GM23338 (cell line): ENCODE measurements at regions not wholly inside any gene's neighbourhood (a gene's known extent, or its start where the extent isn't known, plus 50 kb on each side); places are given as distances from the start of the nearest gene placed in this dataset.

ENCODE experiments used
- ATAC-seq: fragments of 200-7000 bp; cut with Tn5 transposase; 3 replicates; pipeline ENCODE4 v1.9.1; 2020
- DNase-seq: peaks from one replicate; pipeline ENCODE4 v3.0.0-alpha.2; 2015; ENCODE audit warnings: low spot score
- H2AFZ ChIP-seq: fragments of 200-600 bp; sonication (generic); 2 replicates; pipeline ENCODE4 v1.8.0; 2016; ENCODE audit warnings: antibody characterized with exemption, mild to moderate bottlenecking, moderate library complexity
- H3F3A ChIP-seq: fragments of 200-600 bp; sonication (generic); replicated peaks from 2 replicates; pipeline ENCODE4 v1.8.0; 2017; ENCODE audit warnings: antibody characterized with exemption, mixed run types, low read depth
- H3K27ac ChIP-seq: fragments of 200-600 bp; sonication (generic); 2 replicates; pipeline ENCODE4 v1.6.1; 2016; ENCODE audit warnings: low read depth
- H3K27me3 ChIP-seq: fragments of 200-600 bp; sonication (generic); 2 replicates; pipeline ENCODE4 v1.8.0; 2016; ENCODE audit warnings: mild to moderate bottlenecking, mixed run types, moderate library complexity; ENCODE audit not compliant: insufficient read depth
- H3K36me3 ChIP-seq: fragments of 200-600 bp; sonication (generic); 2 replicates; pipeline ENCODE4 v1.8.0; 2016; ENCODE audit warnings: mild to moderate bottlenecking; ENCODE audit not compliant: insufficient read depth
- H3K4me1 ChIP-seq: fragments of 200-600 bp; sonication (generic); 2 replicates; pipeline ENCODE4 v1.8.0; 2016; ENCODE audit warnings: mild to moderate bottlenecking, moderate library complexity; ENCODE audit not compliant: insufficient read depth
- H3K4me2 ChIP-seq: fragments of 200-600 bp; sonication (generic); 2 replicates; pipeline ENCODE4 v1.7.1; 2017; ENCODE audit warnings: mixed run types
- H3K4me3 ChIP-seq: fragments of 200-600 bp; sonication (generic); 2 replicates; pipeline ENCODE4 v1.6.1; 2016; ENCODE audit warnings: mixed run types
- H3K79me2 ChIP-seq: fragments of 200-600 bp; sonication (generic); replicated peaks from 2 replicates; pipeline ENCODE4 v1.8.0; 2017; ENCODE audit warnings: mild to moderate bottlenecking; ENCODE audit not compliant: insufficient read depth
- H3K9me2 ChIP-seq: fragments of 200-600 bp; sonication (generic); 2 replicates; pipeline ENCODE4 v1.8.0; 2017; ENCODE audit not compliant: insufficient read depth
- H4K20me1 ChIP-seq: fragments of 200-600 bp; sonication (generic); replicated peaks from 2 replicates; pipeline ENCODE4 v1.8.0; 2017; ENCODE audit warnings: mild to moderate bottlenecking; ENCODE audit not compliant: insufficient read depth
- H3K27ac Mint-ChIP-seq: 2 replicates; pipeline ENCODE4 v1.8.0; 2020; ENCODE audit warnings: inconsistent platforms, mild to moderate bottlenecking, moderate library complexity, mixed read lengths
- H3K27me3 Mint-ChIP-seq: 3 replicates; pipeline ENCODE4 v1.8.0; 2022; ENCODE audit warnings: low read depth, mild to moderate bottlenecking, moderate library complexity, mixed read lengths, inconsistent platforms; ENCODE audit not compliant: insufficient read depth, poor library complexity
- H3K36me3 Mint-ChIP-seq: 3 replicates; pipeline ENCODE4 v1.8.0; 2021; ENCODE audit warnings: low read depth, mild to moderate bottlenecking, inconsistent platforms, moderate library complexity, mixed read lengths
- H3K4me1 Mint-ChIP-seq: 3 replicates; pipeline ENCODE4 v1.8.0; 2020; ENCODE audit warnings: mild to moderate bottlenecking, inconsistent platforms, mixed read lengths
- H3K4me3 Mint-ChIP-seq: 3 replicates; pipeline ENCODE4 v1.8.0; 2021; ENCODE audit warnings: moderate library complexity, mild to moderate bottlenecking, inconsistent platforms, mixed read lengths
- H3K9me3 Mint-ChIP-seq: 3 replicates; pipeline ENCODE4 v1.8.0; 2020; ENCODE audit warnings: moderate library complexity, mild to moderate bottlenecking, inconsistent platforms, mixed read lengths
- CREB1 ChIP-seq: fragments of 250-450 bp; sonication (Bioruptor Pico); IDR thresholded peaks from 2 replicates; pipeline ENCODE4 v1.5.0; 2020; ENCODE audit warnings: low read depth, mild to moderate bottlenecking, moderate library complexity
- EZH2 ChIP-seq: fragments of 200-600 bp; sonication (generic); IDR thresholded peaks from one replicate; pipeline ENCODE4 v1.8.0; 2017; ENCODE audit warnings: antibody characterized with exemption, mild to moderate bottlenecking, low read depth; ENCODE audit not compliant: unreplicated experiment
- EZH2phosphoT487 ChIP-seq: fragments of 200-600 bp; sonication (generic); IDR thresholded peaks from one replicate; pipeline ENCODE4 v1.8.1; 2018; ENCODE audit warnings: antibody characterized with exemption; ENCODE audit not compliant: unreplicated experiment
- JUNB ChIP-seq: IDR thresholded peaks from one replicate; pipeline ENCODE4 v1.6.1; 2016; ENCODE audit warnings: antibody characterized with exemption; ENCODE audit not compliant: unreplicated experiment
- NANOG ChIP-seq: IDR thresholded peaks from 2 replicates; pipeline ENCODE4 v1.6.1; 2016; ENCODE audit warnings: antibody characterized with exemption, borderline replicate concordance
- POLR2AphosphoS5 ChIP-seq: IDR thresholded peaks from 2 replicates; pipeline ENCODE4 v1.6.1; 2016; ENCODE audit warnings: antibody characterized with exemption, low read depth
- REST ChIP-seq: IDR thresholded peaks from one replicate; pipeline ENCODE4 v1.6.1; 2018; ENCODE audit warnings: antibody characterized with exemption; ENCODE audit not compliant: unreplicated experiment
- STAT1 ChIP-seq: IDR thresholded peaks from one replicate; pipeline ENCODE4 v1.6.1; 2016; ENCODE audit warnings: antibody characterized with exemption; ENCODE audit not compliant: unreplicated experiment
- ZNF114 ChIP-seq: fragments of 250-450 bp; sonication (Bioruptor Pico); IDR thresholded peaks from 2 replicates; pipeline ENCODE4 v1.5.0; 2020; ENCODE audit warnings: mild to moderate bottlenecking, moderate library complexity
- ZNF331 ChIP-seq: fragments of 250-450 bp; sonication (Bioruptor Pico); IDR thresholded peaks from 2 replicates; pipeline ENCODE4 v1.5.0; 2020; ENCODE audit warnings: low read depth, mild to moderate bottlenecking, moderate library complexity
- TF ChIP-seq, protein P1 (sequence below), 2 experiments: fragments of 200-600 bp in 1 of 2; sonication (generic) in 1 of 2; conservative IDR thresholded peaks; 2 replicates each; pipeline versions ENCODE4 v1.5.1 to v1.6.1; 2016 to 2017; ENCODE audit warnings: antibody characterized with exemption in 2 of 2, low read depth in 2 of 2, mild to moderate bottlenecking in 2 of 2, moderate library complexity in 1 of 2
- TF ChIP-seq, protein P2 (sequence below): IDR thresholded peaks from 2 replicates; pipeline ENCODE4 v1.6.1; 2016; ENCODE audit warnings: antibody characterized with exemption
- TF ChIP-seq, protein P3 (sequence below): fragments of 250-450 bp; sonication (Bioruptor Pico); IDR thresholded peaks from 2 replicates; pipeline ENCODE4 v1.5.0; 2020; ENCODE audit warnings: mild to moderate bottlenecking, moderate library complexity

GRCh38 chr4:38390969-38391545, 272.9 kb upstream of the KLF3 start:
- Histone ChIP-seq H3K36me3 (no peaks in the 10 kb centered on the region), H3K4me3 (no peak overlapping the region), H3K4me2 (no peak overlapping the region), H3F3A (no peaks in the 10 kb centered on the region), H3K9me2 (no peaks in the 10 kb centered on the region; the same call in 1 of the 2 replicates), H3K79me2 (no peaks in the 10 kb centered on the region), H3K27me3 (no peaks in the 10 kb centered on the region), H2AFZ (no peak overlapping the region), H3K27ac (no peak overlapping the region), H4K20me1 (no peaks in the 10 kb centered on the region), H3K4me1 (no peaks in the 10 kb centered on the region)
- H3K27me3 Mint-ChIP-seq = no peaks in the 10 kb centered on the region
- no peaks in the 10 kb centered on the region for H3K4me1 Mint-ChIP-seq
- TF ChIP-seq EZH2phosphoT487 (no peak), REST (no peak), POLR2AphosphoS5 (no peak), JUNB (no peak), STAT1 (no peak), EZH2 (no peak), ZNF114 (no peak), CREB1 (CRISPR knock-in tag) (no peak), NANOG (no peak), ZNF331 (CRISPR knock-in tag) (no peak)
- TF ChIP-seq, protein P1, sequence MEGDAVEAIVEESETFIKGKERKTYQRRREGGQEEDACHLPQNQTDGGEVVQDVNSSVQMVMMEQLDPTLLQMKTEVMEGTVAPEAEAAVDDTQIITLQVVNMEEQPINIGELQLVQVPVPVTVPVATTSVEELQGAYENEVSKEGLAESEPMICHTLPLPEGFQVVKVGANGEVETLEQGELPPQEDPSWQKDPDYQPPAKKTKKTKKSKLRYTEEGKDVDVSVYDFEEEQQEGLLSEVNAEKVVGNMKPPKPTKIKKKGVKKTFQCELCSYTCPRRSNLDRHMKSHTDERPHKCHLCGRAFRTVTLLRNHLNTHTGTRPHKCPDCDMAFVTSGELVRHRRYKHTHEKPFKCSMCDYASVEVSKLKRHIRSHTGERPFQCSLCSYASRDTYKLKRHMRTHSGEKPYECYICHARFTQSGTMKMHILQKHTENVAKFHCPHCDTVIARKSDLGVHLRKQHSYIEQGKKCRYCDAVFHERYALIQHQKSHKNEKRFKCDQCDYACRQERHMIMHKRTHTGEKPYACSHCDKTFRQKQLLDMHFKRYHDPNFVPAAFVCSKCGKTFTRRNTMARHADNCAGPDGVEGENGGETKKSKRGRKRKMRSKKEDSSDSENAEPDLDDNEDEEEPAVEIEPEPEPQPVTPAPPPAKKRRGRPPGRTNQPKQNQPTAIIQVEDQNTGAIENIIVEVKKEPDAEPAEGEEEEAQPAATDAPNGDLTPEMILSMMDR (conservative IDR thresholded peaks at IDR 0.05; ENCODE audit: low read depth in 2 of 2) = no peak
- TF ChIP-seq, protein P2, sequence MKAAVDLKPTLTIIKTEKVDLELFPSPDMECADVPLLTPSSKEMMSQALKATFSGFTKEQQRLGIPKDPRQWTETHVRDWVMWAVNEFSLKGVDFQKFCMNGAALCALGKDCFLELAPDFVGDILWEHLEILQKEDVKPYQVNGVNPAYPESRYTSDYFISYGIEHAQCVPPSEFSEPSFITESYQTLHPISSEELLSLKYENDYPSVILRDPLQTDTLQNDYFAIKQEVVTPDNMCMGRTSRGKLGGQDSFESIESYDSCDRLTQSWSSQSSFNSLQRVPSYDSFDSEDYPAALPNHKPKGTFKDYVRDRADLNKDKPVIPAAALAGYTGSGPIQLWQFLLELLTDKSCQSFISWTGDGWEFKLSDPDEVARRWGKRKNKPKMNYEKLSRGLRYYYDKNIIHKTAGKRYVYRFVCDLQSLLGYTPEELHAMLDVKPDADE = no peak
- TF ChIP-seq, protein P3, sequence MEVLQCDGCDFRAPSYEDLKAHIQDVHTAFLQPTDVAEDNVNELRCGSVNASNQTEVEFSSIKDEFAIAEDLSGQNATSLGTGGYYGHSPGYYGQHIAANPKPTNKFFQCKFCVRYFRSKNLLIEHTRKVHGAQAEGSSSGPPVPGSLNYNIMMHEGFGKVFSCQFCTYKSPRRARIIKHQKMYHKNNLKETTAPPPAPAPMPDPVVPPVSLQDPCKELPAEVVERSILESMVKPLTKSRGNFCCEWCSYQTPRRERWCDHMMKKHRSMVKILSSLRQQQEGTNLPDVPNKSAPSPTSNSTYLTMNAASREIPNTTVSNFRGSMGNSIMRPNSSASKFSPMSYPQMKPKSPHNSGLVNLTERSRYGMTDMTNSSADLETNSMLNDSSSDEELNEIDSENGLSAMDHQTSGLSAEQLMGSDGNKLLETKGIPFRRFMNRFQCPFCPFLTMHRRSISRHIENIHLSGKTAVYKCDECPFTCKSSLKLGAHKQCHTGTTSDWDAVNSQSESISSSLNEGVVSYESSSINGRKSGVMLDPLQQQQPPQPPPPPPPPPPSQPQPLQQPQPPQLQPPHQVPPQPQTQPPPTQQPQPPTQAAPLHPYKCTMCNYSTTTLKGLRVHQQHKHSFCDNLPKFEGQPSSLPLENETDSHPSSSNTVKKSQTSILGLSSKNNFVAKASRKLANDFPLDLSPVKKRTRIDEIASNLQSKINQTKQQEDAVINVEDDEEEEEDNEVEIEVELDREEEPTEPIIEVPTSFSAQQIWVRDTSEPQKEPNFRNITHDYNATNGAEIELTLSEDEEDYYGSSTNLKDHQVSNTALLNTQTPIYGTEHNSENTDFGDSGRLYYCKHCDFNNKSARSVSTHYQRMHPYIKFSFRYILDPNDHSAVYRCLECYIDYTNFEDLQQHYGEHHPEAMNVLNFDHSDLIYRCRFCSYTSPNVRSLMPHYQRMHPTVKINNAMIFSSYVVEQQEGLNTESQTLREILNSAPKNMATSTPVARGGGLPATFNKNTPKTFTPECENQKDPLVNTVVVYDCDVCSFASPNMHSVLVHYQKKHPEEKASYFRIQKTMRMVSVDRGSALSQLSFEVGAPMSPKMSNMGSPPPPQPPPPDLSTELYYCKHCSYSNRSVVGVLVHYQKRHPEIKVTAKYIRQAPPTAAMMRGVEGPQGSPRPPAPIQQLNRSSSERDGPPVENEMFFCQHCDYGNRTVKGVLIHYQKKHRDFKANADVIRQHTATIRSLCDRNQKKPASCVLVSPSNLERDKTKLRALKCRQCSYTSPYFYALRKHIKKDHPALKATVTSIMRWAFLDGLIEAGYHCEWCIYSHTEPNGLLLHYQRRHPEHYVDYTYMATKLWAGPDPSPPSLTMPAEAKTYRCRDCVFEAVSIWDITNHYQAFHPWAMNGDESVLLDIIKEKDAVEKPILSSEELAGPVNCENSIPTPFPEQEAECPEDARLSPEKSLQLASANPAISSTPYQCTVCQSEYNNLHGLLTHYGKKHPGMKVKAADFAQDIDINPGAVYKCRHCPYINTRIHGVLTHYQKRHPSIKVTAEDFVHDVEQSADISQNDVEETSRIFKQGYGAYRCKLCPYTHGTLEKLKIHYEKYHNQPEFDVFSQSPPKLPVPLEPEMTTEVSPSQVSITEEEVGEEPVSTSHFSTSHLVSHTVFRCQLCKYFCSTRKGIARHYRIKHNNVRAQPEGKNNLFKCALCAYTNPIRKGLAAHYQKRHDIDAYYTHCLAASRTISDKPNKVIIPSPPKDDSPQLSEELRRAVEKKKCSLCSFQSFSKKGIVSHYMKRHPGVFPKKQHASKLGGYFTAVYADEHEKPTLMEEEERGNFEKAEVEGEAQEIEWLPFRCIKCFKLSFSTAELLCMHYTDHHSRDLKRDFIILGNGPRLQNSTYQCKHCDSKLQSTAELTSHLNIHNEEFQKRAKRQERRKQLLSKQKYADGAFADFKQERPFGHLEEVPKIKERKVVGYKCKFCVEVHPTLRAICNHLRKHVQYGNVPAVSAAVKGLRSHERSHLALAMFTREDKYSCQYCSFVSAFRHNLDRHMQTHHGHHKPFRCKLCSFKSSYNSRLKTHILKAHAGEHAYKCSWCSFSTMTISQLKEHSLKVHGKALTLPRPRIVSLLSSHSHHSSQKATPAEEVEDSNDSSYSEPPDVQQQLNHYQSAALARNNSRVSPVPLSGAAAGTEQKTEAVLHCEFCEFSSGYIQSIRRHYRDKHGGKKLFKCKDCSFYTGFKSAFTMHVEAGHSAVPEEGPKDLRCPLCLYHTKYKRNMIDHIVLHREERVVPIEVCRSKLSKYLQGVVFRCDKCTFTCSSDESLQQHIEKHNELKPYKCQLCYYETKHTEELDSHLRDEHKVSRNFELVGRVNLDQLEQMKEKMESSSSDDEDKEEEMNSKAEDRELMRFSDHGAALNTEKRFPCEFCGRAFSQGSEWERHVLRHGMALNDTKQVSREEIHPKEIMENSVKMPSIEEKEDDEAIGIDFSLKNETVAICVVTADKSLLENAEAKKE = no peak
- no peak for DNase-seq
- peaks cover 44% of the 10 kb centered on the region for H3K36me3 Mint-ChIP-seq
- no peak for ATAC-seq
- H3K4me3 Mint-ChIP-seq = no peak overlapping the region
- peaks cover 51% of the 10 kb centered on the region for H3K9me3 Mint-ChIP-seq
- no peak overlapping the region for H3K27ac Mint-ChIP-seq
